Right atrium auricular region (tissue), 2 donors: ENCODE measurements at regions not wholly inside any gene's neighbourhood (a gene's known extent, or its start where the extent isn't known, plus 50 kb on each side); places are given as distances from the start of the nearest gene placed in this dataset.

Source experiments
- DNase-seq: peaks from one replicate; pipeline ENCODE4 v3.0.0-alpha.2; 2019; ENCODE audit warnings: low spot score
- H3K27ac ChIP-seq, 2 donors: fragments of 200-600 bp; sonication (generic); 1 replicate in 1 of 2; 2 replicates in 1 of 2; pipeline ENCODE4 v1.5.1; 2016 to 2019
- H3K27me3 ChIP-seq, 2 donors: fragments of 200-600 bp; sonication (generic); one replicate each; pipeline versions ENCODE4 v1.5.1 to v1.6.0; 2017 to 2019
- H3K36me3 ChIP-seq: fragments of 200-600 bp; sonication (generic); one replicate; pipeline ENCODE4 v1.5.1; 2016
- H3K4me1 ChIP-seq, 2 donors: fragments of 200-600 bp; sonication (generic); one replicate each; pipeline versions ENCODE4 v1.5.1 to v1.6.0; 2017 to 2019
- H3K4me3 ChIP-seq, 2 donors: fragments of 200-600 bp; sonication (generic); 1 replicate in 1 of 2; 2 replicates in 1 of 2; pipeline ENCODE4 v1.5.1; 2017 to 2019; ENCODE audit warnings: mild to moderate bottlenecking in 1 of 2, moderate library complexity in 1 of 2
- H3K9me3 ChIP-seq, 2 donors: fragments of 200-600 bp; sonication (generic); one replicate each; pipeline ENCODE4 v1.5.1; 2019
- CTCF ChIP-seq, 2 donors: fragments of 200-600 bp; sonication (generic); IDR thresholded peaks; one replicate each; pipeline ENCODE4 v1.5.1; 2019; ENCODE audit warnings: antibody characterized with exemption in 2 of 2

DNA sequence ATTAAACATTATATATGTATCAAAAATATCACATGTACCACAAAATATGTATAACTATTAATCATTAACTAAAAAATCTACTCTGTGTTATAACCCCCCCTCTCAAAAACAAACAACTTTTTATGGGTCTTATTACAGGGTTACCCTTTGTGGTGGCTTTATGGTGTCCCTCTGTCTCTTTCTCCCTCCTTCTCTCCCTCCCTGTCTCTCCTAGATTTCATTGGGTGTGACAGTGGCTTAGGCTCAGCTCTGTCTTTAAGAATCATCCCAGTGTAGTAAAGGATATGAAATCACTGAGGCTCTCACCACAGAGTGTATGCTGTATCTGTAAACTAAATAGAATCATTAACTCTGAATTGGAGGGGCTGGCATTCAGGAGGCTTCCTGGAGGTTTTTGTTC lies 93.7 kb downstream of the TDRD15 start:
- Histone ChIP-seq H3K4me3 (no peak overlapping the region), H3K9me3 (no peaks in the 10 kb centered on the region), H3K27ac (no peak overlapping the region), H3K4me1 (peaks cover 0 to 11% of the 10 kb centered on the region in 2 donors), H3K36me3 (no peaks in the 10 kb centered on the region), H3K27me3 (no peaks in the 10 kb centered on the region)
- no peak for DNase-seq
- no peak for TF ChIP-seq CTCF (IDR thresholded peaks at IDR 0.05)

- Histone ChIP-seq H3K27ac (no peak overlapping the region), H3K27me3 (no peaks in the 10 kb centered on the region), H3K4me1 (peaks cover 0 to 19% of the 10 kb centered on the region in 2 donors), H3K4me3 (no peak overlapping the region), H3K9me3 (no peaks in the 10 kb centered on the region), H3K36me3 (no peaks in the 10 kb centered on the region)
- no peak for DNase-seq
- no peak for TF ChIP-seq CTCF (IDR thresholded peaks at IDR 0.05)
These were observed 97.2 kb downstream of the TDRD15 start for GRCh38 chr2:21220930-21221329.

DNA sequence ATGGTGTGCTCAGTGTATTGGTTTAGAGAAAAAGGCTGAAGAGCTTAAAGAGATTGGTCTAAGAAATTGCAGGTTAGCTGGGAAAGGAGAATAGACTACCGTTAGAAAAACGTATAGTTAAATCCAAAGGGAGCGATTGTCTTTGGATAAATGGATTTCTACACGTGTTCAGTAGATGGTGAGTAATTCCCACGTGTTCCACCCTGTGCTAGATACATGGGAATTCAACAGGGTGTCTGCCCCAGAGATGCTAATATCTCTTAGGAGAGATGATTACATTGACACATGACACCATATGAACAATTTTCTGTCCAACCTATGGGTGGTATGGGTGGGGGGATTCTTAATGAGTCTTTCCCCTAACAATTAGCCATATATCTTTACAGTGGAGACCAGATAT lies 99.8 kb downstream of the TDRD15 start:
- no peaks in the 10 kb centered on the region for H3K36me3 ChIP-seq
- TF ChIP-seq CTCF (IDR thresholded peaks at IDR 0.05) = no peak
- no peak overlapping the region for H3K4me3 ChIP-seq
- H3K27ac ChIP-seq = no peak overlapping the region
- H3K9me3 ChIP-seq = no peaks in the 10 kb centered on the region
- H3K4me1 ChIP-seq = peaks cover 0 to 19% of the 10 kb centered on the region in 2 donors
- DNase-seq = no peak
- H3K27me3 ChIP-seq = no peaks in the 10 kb centered on the region

DNA sequence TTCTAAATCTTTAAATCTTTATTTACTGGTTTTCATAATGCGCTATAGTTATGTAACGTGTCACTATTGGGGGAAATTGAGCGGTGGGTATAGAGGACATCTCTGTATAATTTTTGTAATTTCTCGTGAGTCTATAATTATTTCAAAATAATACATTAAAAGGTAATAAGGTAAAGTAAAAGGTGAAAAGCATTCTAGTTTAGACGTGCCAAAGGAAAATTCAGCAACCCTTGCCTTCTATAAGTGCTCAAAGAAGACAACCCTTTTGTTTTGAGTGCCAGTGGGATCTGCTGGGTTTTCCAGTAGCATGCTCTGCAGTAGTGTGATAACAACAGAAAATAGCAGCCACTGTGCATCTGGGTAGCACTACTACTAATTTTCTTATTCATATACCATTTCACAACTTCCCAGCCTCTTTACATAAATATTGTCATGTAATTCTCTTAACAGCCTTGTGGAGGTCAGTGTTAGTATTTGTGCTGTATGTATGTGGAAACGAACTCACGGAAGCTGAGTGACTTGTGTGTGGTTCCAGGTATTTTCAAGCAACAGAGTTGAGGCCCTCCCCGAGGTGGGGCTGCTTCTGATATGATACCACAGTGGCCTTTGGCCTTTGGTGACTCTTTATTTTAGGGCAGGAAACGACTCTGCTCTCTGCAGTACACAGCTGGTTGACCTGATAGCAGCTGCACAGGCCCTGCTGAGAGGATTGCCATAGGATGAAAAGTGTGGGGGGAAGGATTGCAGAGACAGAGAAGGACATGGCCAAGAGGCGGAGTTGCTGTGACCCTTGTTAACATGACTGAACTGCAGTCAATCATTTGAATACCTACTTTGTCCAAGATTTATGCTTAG lies 104.5 kb downstream of the TDRD15 start:
- TF ChIP-seq CTCF (IDR thresholded peaks at IDR 0.05) = no peak
- Histone ChIP-seq H3K4me3 (no peak overlapping the region), H3K9me3 (no peaks in the 10 kb centered on the region), H3K27ac (no peak overlapping the region), H3K36me3 (no peaks in the 10 kb centered on the region), H3K27me3 (no peaks in the 10 kb centered on the region), H3K4me1 (peaks cover 0 to 3% of the 10 kb centered on the region in 2 donors)
- no peak for DNase-seq

- Histone ChIP-seq H3K36me3 (no peaks in the 10 kb centered on the region), H3K4me3 (no peak overlapping the region), H3K9me3 (no peaks in the 10 kb centered on the region), H3K27me3 (no peaks in the 10 kb centered on the region), H3K27ac (no peak overlapping the region), H3K4me1 (peaks cover 0 to 3% of the 10 kb centered on the region in 2 donors)
- no peak for DNase-seq
- no peak for TF ChIP-seq CTCF (IDR thresholded peaks at IDR 0.05)
These were observed 105.5 kb downstream of the TDRD15 start for GRCh38 chr2:21229302-21229701.

DNA sequence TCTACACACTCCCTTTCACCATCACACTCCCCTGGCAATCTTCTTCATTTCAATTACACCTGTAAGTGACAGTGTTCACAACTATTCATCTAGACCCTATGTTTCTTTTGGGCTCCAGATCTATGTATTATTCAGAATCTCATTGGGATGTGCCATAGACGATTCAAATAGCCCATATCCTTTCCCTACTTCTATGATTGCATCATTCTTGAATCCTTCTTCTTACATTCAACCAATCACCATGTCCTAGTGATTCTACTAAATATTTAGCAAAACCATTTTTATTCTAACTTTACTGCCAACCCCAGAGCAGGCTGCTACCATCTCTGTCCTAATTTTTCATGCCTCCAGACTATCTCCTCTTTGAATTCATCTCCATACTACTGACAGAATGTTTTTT lies 106.4 kb downstream of the TDRD15 start:
- no peaks in the 10 kb centered on the region for H3K9me3 ChIP-seq
- H3K4me1 ChIP-seq = peaks cover 0 to 3% of the 10 kb centered on the region in 2 donors
- DNase-seq = no peak
- H3K36me3 ChIP-seq = no peaks in the 10 kb centered on the region
- H3K27ac ChIP-seq = no peak overlapping the region
- H3K27me3 ChIP-seq = no peaks in the 10 kb centered on the region
- H3K4me3 ChIP-seq = no peak overlapping the region
- TF ChIP-seq CTCF (IDR thresholded peaks at IDR 0.05) = no peak
